ENCODE measurements at regions not wholly inside any gene's neighbourhood (a gene's known extent, or its start where the extent isn't known, plus 50 kb on each side); places are given as distances from the start of the nearest gene placed in this dataset.

- Histone ChIP-seq H3K4me1 (ENCODE audit: control insufficient read depth, insufficient read depth, low read length) (no peaks in the 10 kb centered on the region), H3K9me3 (ENCODE audit: control insufficient read depth, insufficient read depth, low read length) (no peaks in the 10 kb centered on the region), H3K27ac (ENCODE audit: low read depth, low read length) (no peak overlapping the region), H3K36me3 (ENCODE audit: control insufficient read depth, insufficient read depth, low read length) (no peaks in the 10 kb centered on the region), H3K27me3 (ENCODE audit: control insufficient read depth, insufficient read depth, low read length) (no peaks in the 10 kb centered on the region), H3K4me3 (ENCODE audit: low read depth, low read length) (no peak overlapping the region), H3K9ac (ENCODE audit: low read depth, low read length) (no peak overlapping the region)
These were observed 363.5 kb upstream of the KLHL29 start for GRCh38 chr2:23021311-23022120.

GRCh38 chr2:23023722-23024121 is 361.3 kb upstream of the KLHL29 start:
- H3K27ac ChIP-seq (ENCODE audit: low read depth, low read length), result no peak overlapping the region
- H3K36me3 ChIP-seq (ENCODE audit: control insufficient read depth, insufficient read depth, low read length), result no peaks in the 10 kb centered on the region
- no peak overlapping the region for H3K4me3 ChIP-seq (ENCODE audit: low read depth, low read length)
- no peaks in the 10 kb centered on the region for H3K9me3 ChIP-seq (ENCODE audit: control insufficient read depth, insufficient read depth, low read length)
- H3K4me1 ChIP-seq (ENCODE audit: control insufficient read depth, insufficient read depth, low read length), result no peaks in the 10 kb centered on the region
- no peak overlapping the region for H3K9ac ChIP-seq (ENCODE audit: low read depth, low read length)
- no peaks in the 10 kb centered on the region for H3K27me3 ChIP-seq (ENCODE audit: control insufficient read depth, insufficient read depth, low read length)

GRCh38 chr2:23026671-23027070 is 358.3 kb upstream of the KLHL29 start:
- no peak overlapping the region for H3K27ac ChIP-seq (ENCODE audit: low read depth, low read length)
- H3K36me3 ChIP-seq (ENCODE audit: control insufficient read depth, insufficient read depth, low read length), result no peaks in the 10 kb centered on the region
- no peaks in the 10 kb centered on the region for H3K27me3 ChIP-seq (ENCODE audit: control insufficient read depth, insufficient read depth, low read length)
- no peak overlapping the region for H3K4me3 ChIP-seq (ENCODE audit: low read depth, low read length)
- H3K9ac ChIP-seq (ENCODE audit: low read depth, low read length), result no peak overlapping the region
- H3K4me1 ChIP-seq (ENCODE audit: control insufficient read depth, insufficient read depth, low read length), result no peaks in the 10 kb centered on the region
- H3K9me3 ChIP-seq (ENCODE audit: control insufficient read depth, insufficient read depth, low read length), result no peaks in the 10 kb centered on the region

GRCh38 chr2:23027396-23027795 is 357.6 kb upstream of the KLHL29 start:
- no peak overlapping the region for H3K9ac ChIP-seq (ENCODE audit: low read depth, low read length)
- H3K9me3 ChIP-seq (ENCODE audit: control insufficient read depth, insufficient read depth, low read length), result no peaks in the 10 kb centered on the region
- H3K4me3 ChIP-seq (ENCODE audit: low read depth, low read length), result no peak overlapping the region
- H3K27ac ChIP-seq (ENCODE audit: low read depth, low read length), result no peak overlapping the region
- H3K36me3 ChIP-seq (ENCODE audit: control insufficient read depth, insufficient read depth, low read length), result no peaks in the 10 kb centered on the region
- no peaks in the 10 kb centered on the region for H3K27me3 ChIP-seq (ENCODE audit: control insufficient read depth, insufficient read depth, low read length)
- H3K4me1 ChIP-seq (ENCODE audit: control insufficient read depth, insufficient read depth, low read length), result no peaks in the 10 kb centered on the region

- Histone ChIP-seq H3K4me1 (ENCODE audit: control insufficient read depth, insufficient read depth, low read length) (no peaks in the 10 kb centered on the region), H3K36me3 (ENCODE audit: control insufficient read depth, insufficient read depth, low read length) (no peaks in the 10 kb centered on the region), H3K9me3 (ENCODE audit: control insufficient read depth, insufficient read depth, low read length) (no peaks in the 10 kb centered on the region), H3K27ac (ENCODE audit: low read depth, low read length) (no peak overlapping the region), H3K9ac (ENCODE audit: low read depth, low read length) (no peak overlapping the region), H3K4me3 (ENCODE audit: low read depth, low read length) (no peak overlapping the region), H3K27me3 (ENCODE audit: control insufficient read depth, insufficient read depth, low read length) (no peaks in the 10 kb centered on the region)
These were observed 356.9 kb upstream of the KLHL29 start for GRCh38 chr2:23028106-23028505.

- no peaks in the 10 kb centered on the region for H3K9me3 ChIP-seq (ENCODE audit: control insufficient read depth, insufficient read depth, low read length)
- no peak overlapping the region for H3K4me3 ChIP-seq (ENCODE audit: low read depth, low read length)
- no peaks in the 10 kb centered on the region for H3K4me1 ChIP-seq (ENCODE audit: control insufficient read depth, insufficient read depth, low read length)
- no peaks in the 10 kb centered on the region for H3K27me3 ChIP-seq (ENCODE audit: control insufficient read depth, insufficient read depth, low read length)
- H3K27ac ChIP-seq (ENCODE audit: low read depth, low read length), result no peak overlapping the region
- no peaks in the 10 kb centered on the region for H3K36me3 ChIP-seq (ENCODE audit: control insufficient read depth, insufficient read depth, low read length)
- no peak overlapping the region for H3K9ac ChIP-seq (ENCODE audit: low read depth, low read length)
These were observed 355.9 kb upstream of the KLHL29 start for GRCh38 chr2:23029111-23029510.

GRCh38 chr2:23029951-23030350 is 355.0 kb upstream of the KLHL29 start:
- Histone ChIP-seq H3K27ac (ENCODE audit: low read depth, low read length) (no peak overlapping the region), H3K36me3 (ENCODE audit: control insufficient read depth, insufficient read depth, low read length) (no peaks in the 10 kb centered on the region), H3K27me3 (ENCODE audit: control insufficient read depth, insufficient read depth, low read length) (no peaks in the 10 kb centered on the region), H3K9ac (ENCODE audit: low read depth, low read length) (no peak overlapping the region), H3K4me1 (ENCODE audit: control insufficient read depth, insufficient read depth, low read length) (0 out of 2 replicates have a peak, but pooled peaks cover 1% of the 10 kb centered on the region), H3K4me3 (ENCODE audit: low read depth, low read length) (no peak overlapping the region), H3K9me3 (ENCODE audit: control insufficient read depth, insufficient read depth, low read length) (no peaks in the 10 kb centered on the region)

GRCh38 chr2:23034996-23035395 is 350.0 kb upstream of the KLHL29 start:
- Histone ChIP-seq H3K4me3 (ENCODE audit: low read depth, low read length) (no peak overlapping the region), H3K9me3 (ENCODE audit: control insufficient read depth, insufficient read depth, low read length) (no peaks in the 10 kb centered on the region), H3K27ac (ENCODE audit: low read depth, low read length) (no peak overlapping the region), H3K9ac (ENCODE audit: low read depth, low read length) (no peak overlapping the region), H3K27me3 (ENCODE audit: control insufficient read depth, insufficient read depth, low read length) (no peaks in the 10 kb centered on the region), H3K36me3 (ENCODE audit: control insufficient read depth, insufficient read depth, low read length) (no peaks in the 10 kb centered on the region), H3K4me1 (ENCODE audit: control insufficient read depth, insufficient read depth, low read length) (peaks cover 6% of the 10 kb centered on the region; the same call in 1 of the 2 replicates)

- H3K4me1 ChIP-seq (ENCODE audit: control insufficient read depth, insufficient read depth, low read length), result peaks cover 6% of the 10 kb centered on the region; the same call in 1 of the 2 replicates
- no peak overlapping the region for H3K4me3 ChIP-seq (ENCODE audit: low read depth, low read length)
- no peaks in the 10 kb centered on the region for H3K36me3 ChIP-seq (ENCODE audit: control insufficient read depth, insufficient read depth, low read length)
- H3K27me3 ChIP-seq (ENCODE audit: control insufficient read depth, insufficient read depth, low read length), result no peaks in the 10 kb centered on the region
- H3K27ac ChIP-seq (ENCODE audit: low read depth, low read length), result no peak overlapping the region
- H3K9me3 ChIP-seq (ENCODE audit: control insufficient read depth, insufficient read depth, low read length), result no peaks in the 10 kb centered on the region
- H3K9ac ChIP-seq (ENCODE audit: low read depth, low read length), result no peak overlapping the region
These were observed 348.4 kb upstream of the KLHL29 start for GRCh38 chr2:23036629-23037028.

- Histone ChIP-seq H3K4me3 (ENCODE audit: low read depth, low read length) (no peak overlapping the region), H3K9ac (ENCODE audit: low read depth, low read length) (no peak overlapping the region), H3K4me1 (ENCODE audit: control insufficient read depth, insufficient read depth, low read length) (peaks cover 6% of the 10 kb centered on the region; the same call in 1 of the 2 replicates), H3K36me3 (ENCODE audit: control insufficient read depth, insufficient read depth, low read length) (no peaks in the 10 kb centered on the region), H3K9me3 (ENCODE audit: control insufficient read depth, insufficient read depth, low read length) (no peaks in the 10 kb centered on the region), H3K27ac (ENCODE audit: low read depth, low read length) (no peak overlapping the region), H3K27me3 (ENCODE audit: control insufficient read depth, insufficient read depth, low read length) (no peaks in the 10 kb centered on the region)
These were observed 347.4 kb upstream of the KLHL29 start for GRCh38 chr2:23037596-23037995.

- Histone ChIP-seq H3K27me3 (ENCODE audit: control insufficient read depth, insufficient read depth, low read length) (no peaks in the 10 kb centered on the region), H3K4me3 (ENCODE audit: low read depth, low read length) (no peak overlapping the region), H3K9me3 (ENCODE audit: control insufficient read depth, insufficient read depth, low read length) (no peaks in the 10 kb centered on the region), H3K36me3 (ENCODE audit: control insufficient read depth, insufficient read depth, low read length) (no peaks in the 10 kb centered on the region), H3K9ac (ENCODE audit: low read depth, low read length) (no peak overlapping the region), H3K4me1 (ENCODE audit: control insufficient read depth, insufficient read depth, low read length) (no peaks in the 10 kb centered on the region), H3K27ac (ENCODE audit: low read depth, low read length) (no peak overlapping the region)
These were observed 343.5 kb upstream of the KLHL29 start for GRCh38 chr2:23041443-23041842.

Data from HUES48 (cell line).